ENCODE measurements at regions not wholly inside any gene's neighbourhood (a gene's known extent, or its start where the extent isn't known, plus 50 kb on each side); places are given as distances from the start of the nearest gene placed in this dataset.

GRCh38 chr1:36599828-36600227 is 117.1 kb upstream of the CSF3R start:
- TF ChIP-seq, protein P1, sequence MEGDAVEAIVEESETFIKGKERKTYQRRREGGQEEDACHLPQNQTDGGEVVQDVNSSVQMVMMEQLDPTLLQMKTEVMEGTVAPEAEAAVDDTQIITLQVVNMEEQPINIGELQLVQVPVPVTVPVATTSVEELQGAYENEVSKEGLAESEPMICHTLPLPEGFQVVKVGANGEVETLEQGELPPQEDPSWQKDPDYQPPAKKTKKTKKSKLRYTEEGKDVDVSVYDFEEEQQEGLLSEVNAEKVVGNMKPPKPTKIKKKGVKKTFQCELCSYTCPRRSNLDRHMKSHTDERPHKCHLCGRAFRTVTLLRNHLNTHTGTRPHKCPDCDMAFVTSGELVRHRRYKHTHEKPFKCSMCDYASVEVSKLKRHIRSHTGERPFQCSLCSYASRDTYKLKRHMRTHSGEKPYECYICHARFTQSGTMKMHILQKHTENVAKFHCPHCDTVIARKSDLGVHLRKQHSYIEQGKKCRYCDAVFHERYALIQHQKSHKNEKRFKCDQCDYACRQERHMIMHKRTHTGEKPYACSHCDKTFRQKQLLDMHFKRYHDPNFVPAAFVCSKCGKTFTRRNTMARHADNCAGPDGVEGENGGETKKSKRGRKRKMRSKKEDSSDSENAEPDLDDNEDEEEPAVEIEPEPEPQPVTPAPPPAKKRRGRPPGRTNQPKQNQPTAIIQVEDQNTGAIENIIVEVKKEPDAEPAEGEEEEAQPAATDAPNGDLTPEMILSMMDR (IDR thresholded peaks at IDR 0.05; ENCODE audit: low read depth, low read length) = no peak
- no peak for TF ChIP-seq EZH2phosphoT487 (IDR thresholded peaks at IDR 0.05; ENCODE audit: low read depth)
